OCI-LY7 (cell line): ENCODE measurements at regions not wholly inside any gene's neighbourhood (a gene's known extent, or its start where the extent isn't known, plus 50 kb on each side); places are given as distances from the start of the nearest gene placed in this dataset.

Experiments
- BruUV-seq: library from RNA; stranded (reverse); fragments of 400-500 nt; replicated peaks from 2 replicates; lab custom pipeline; 2021; lab: Mats Ljungman, UMichigan
- CTCF ChIA-PET: fragments of 300-600 bp; sonication (Branson Sonifier 250); formaldehyde crosslinking; loops from one replicate; lab custom pipeline; 2022; ENCODE audit warnings: antibody characterized with exemption; ENCODE audit not compliant: unreplicated experiment; lab: Charles Lee
- POLR2A ChIA-PET: fragments of 300-600 bp; sonication (Branson Sonifier 250); formaldehyde crosslinking; loops from one replicate; lab custom pipeline; 2022; ENCODE audit warnings: antibody characterized with exemption; lab: Charles Lee
- DNase-seq: peaks from one replicate; pipeline ENCODE4 v3.0.0-alpha.2; 2015; ENCODE audit warnings: low spot score
- H2AFZ ChIP-seq: fragments of 200-600 bp; sonication (generic), shearing (Covaris generic); 2 replicates; pipeline ENCODE4 v1.6.1; 2014; ENCODE audit warnings: mild to moderate bottlenecking, antibody characterized with exemption, low read length, moderate library complexity
- H3K27ac ChIP-seq: fragments of 200-600 bp; sonication (generic); 2 replicates; pipeline ENCODE4 v1.5.1; 2014; ENCODE audit warnings: mixed run types, low read depth, mild to moderate bottlenecking, moderate library complexity, low read length, inconsistent platforms; ENCODE audit not compliant: poor library complexity, severe bottlenecking
- H3K36me3 ChIP-seq: fragments of 200-600 bp; sonication (generic); 2 replicates; pipeline ENCODE4 v1.6.1; 2014; ENCODE audit warnings: mild to moderate bottlenecking, antibody characterized with exemption, low read length, moderate library complexity, mixed read lengths; ENCODE audit not compliant: insufficient read depth
- H3K4me1 ChIP-seq: fragments of 200-600 bp; sonication (generic); 2 replicates; pipeline ENCODE4 v1.5.1; 2014; ENCODE audit warnings: mild to moderate bottlenecking, low read length; ENCODE audit not compliant: insufficient read depth, poor library complexity, severe bottlenecking
- H3K4me2 ChIP-seq: fragments of 200-600 bp; sonication (generic); 2 replicates; pipeline ENCODE4 v1.6.1; 2014; ENCODE audit warnings: mild to moderate bottlenecking, low read length
- H3K4me3 ChIP-seq: fragments of 200-600 bp; sonication (generic); 2 replicates; pipeline ENCODE4 v1.5.1; 2014; ENCODE audit warnings: mild to moderate bottlenecking, low read depth, low read length; ENCODE audit not compliant: poor library complexity, severe bottlenecking
- H3K79me2 ChIP-seq: fragments of 200-600 bp; sonication (generic); 2 replicates; pipeline ENCODE4 v1.6.1; 2016; ENCODE audit warnings: low read depth, mild to moderate bottlenecking, low read length, moderate library complexity, mixed read lengths; ENCODE audit not compliant: insufficient read depth
- H3K9me2 ChIP-seq: fragments of 200-600 bp; sonication (generic); 2 replicates; pipeline ENCODE4 v1.6.1; 2016; ENCODE audit warnings: mild to moderate bottlenecking, low read length, mixed read lengths; ENCODE audit not compliant: insufficient read depth
- H3K9me3 ChIP-seq: fragments of 200-600 bp; sonication (generic); 2 replicates; pipeline ENCODE4 v1.6.1; 2014; ENCODE audit warnings: mild to moderate bottlenecking, mixed run types, low read length, mixed read lengths
- H4K20me1 ChIP-seq: fragments of 200-600 bp; sonication (generic); 2 replicates; pipeline ENCODE4 v1.6.1; 2014; ENCODE audit warnings: mild to moderate bottlenecking, antibody characterized with exemption, low read length, moderate library complexity, mixed read lengths; ENCODE audit not compliant: insufficient read depth
- EZH2phosphoT487 ChIP-seq: fragments of 200-600 bp; sonication (generic); IDR thresholded peaks from 2 replicates; pipeline ENCODE4 v1.6.1; 2018; ENCODE audit warnings: low read depth, borderline replicate concordance, mild to moderate bottlenecking, mixed run types, antibody characterized with exemption, low read length, moderate library complexity, mixed read lengths
- intact Hi-C: fragments of 100-400 bp; cut with micrococcal nuclease; formaldehyde crosslinking; loops from one replicate; pipeline ENCODE4 v1.10.0; 2022; ENCODE audit not compliant: unreplicated experiment
- TF ChIP-seq, protein P1 (sequence below): fragments of 200-600 bp; sonication (generic); conservative IDR thresholded peaks from 2 replicates; pipeline ENCODE4 v1.5.1; 2014; ENCODE audit warnings: mild to moderate bottlenecking, antibody characterized with exemption, low read length, moderate library complexity, mixed read lengths

DNA sequence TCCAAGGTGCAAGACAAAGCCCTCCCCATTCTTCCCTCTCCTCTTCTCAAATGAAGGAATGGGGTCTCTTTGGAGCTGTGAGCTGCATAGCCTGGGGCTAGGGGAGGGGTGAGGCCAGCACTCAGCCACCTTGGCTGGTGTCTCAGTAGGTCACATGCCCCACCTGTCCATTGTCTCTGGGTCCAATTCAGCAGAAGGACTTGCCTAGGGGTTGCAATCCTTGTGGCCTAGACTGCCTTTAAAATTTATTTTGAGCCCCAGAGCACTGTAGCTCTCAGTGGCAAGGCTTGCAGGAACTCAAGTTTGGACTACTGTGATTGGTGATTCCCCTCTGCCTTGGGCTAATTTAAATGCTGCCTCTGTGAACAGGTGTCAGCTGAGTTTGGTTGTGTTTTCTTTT lies 336.7 kb downstream of the DDX10 start:
- TF ChIP-seq EZH2phosphoT487, result no peak
- TF ChIP-seq, protein P1, sequence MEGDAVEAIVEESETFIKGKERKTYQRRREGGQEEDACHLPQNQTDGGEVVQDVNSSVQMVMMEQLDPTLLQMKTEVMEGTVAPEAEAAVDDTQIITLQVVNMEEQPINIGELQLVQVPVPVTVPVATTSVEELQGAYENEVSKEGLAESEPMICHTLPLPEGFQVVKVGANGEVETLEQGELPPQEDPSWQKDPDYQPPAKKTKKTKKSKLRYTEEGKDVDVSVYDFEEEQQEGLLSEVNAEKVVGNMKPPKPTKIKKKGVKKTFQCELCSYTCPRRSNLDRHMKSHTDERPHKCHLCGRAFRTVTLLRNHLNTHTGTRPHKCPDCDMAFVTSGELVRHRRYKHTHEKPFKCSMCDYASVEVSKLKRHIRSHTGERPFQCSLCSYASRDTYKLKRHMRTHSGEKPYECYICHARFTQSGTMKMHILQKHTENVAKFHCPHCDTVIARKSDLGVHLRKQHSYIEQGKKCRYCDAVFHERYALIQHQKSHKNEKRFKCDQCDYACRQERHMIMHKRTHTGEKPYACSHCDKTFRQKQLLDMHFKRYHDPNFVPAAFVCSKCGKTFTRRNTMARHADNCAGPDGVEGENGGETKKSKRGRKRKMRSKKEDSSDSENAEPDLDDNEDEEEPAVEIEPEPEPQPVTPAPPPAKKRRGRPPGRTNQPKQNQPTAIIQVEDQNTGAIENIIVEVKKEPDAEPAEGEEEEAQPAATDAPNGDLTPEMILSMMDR, result no peak
- DNase-seq, result no peak
- BruUV-seq, result no TSS peak
- Histone ChIP-seq H3K4me1 (no peaks in the 10 kb centered on the region), H3K4me2 (no peak overlapping the region), H3K9me3 (no peaks in the 10 kb centered on the region), H3K4me3 (no peak overlapping the region), H3K9me2 (no peaks in the 10 kb centered on the region), H3K36me3 (no peaks in the 10 kb centered on the region), H3K79me2 (no peaks in the 10 kb centered on the region), H3K27ac (no peak overlapping the region), H2AFZ (no peak overlapping the region), H4K20me1 (no peaks in the 10 kb centered on the region)
- POLR2A ChIA-PET, result interaction anchor here (1.3 kb wide), 1 partner anchor 23 kb away, joined by 3 read pairs; no protein-coding TSS in a partner anchor
- intact Hi-C loops, result no loop called here
- CTCF ChIA-PET, result no interaction called here

DNA sequence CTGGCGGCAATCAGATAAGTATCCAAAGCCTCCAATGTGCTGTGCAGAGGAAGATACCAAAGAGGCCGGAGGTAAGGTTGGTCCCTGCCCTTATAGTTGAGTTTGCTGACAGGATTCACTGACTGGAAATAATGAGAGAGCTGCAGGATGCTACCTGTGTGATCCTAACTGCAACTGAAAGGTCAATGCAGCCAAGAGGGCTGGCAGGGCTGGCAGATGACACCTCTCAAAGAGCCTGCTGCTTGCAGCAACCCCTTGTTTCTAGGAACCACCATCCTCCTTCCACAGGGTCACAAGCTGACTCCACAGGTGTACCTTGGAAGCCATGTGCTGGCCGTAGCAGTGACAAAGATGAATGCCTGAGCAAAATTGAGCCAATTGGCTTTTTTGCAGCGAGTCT lies 348.1 kb downstream of the DDX10 start:
- Histone ChIP-seq H2AFZ (no peak overlapping the region), H3K79me2 (no peaks in the 10 kb centered on the region), H3K4me2 (no peak overlapping the region), H4K20me1 (no peaks in the 10 kb centered on the region), H3K9me3 (no peaks in the 10 kb centered on the region), H3K4me1 (no peaks in the 10 kb centered on the region), H3K9me2 (no peaks in the 10 kb centered on the region), H3K36me3 (no peaks in the 10 kb centered on the region), H3K4me3 (no peak overlapping the region), H3K27ac (no peak overlapping the region)
- POLR2A ChIA-PET, result interaction anchor here (0.6 kb wide), 1 partner anchor 1403 kb away, joined by 3 read pairs; no protein-coding TSS in a partner anchor
- TF ChIP-seq, protein P1, result no peak
- no peak for TF ChIP-seq EZH2phosphoT487
- BruUV-seq, result no TSS peak
- CTCF ChIA-PET, result no interaction called here
- intact Hi-C loops, result no loop called here
- DNase-seq, result no peak

DNA sequence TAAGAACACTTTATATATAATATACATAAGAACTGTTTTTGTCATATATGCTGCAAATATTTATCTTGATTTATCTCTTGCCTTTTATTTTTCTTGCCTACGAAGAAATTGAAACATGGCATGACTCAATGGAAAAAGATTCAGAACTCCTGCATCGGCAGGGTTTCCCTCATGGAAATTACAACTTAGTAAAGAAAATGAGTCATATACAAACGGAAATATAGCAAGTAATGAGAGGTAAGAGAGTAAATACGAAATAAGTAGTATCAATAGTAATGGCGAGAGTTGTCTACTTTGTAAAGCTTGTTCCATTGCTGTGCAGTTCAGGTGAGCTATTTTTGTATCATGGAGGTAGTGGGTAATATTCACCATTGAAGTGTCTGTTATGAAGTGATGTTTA lies 350.4 kb downstream of the DDX10 start:
- H3K4me2 ChIP-seq, result no peak overlapping the region
- H3K27ac ChIP-seq, result no peak overlapping the region
- no peaks in the 10 kb centered on the region for H3K36me3 ChIP-seq
- POLR2A ChIA-PET, result interaction anchor here (1.0 kb wide), 1 partner anchor 30 kb away, joined by 3 read pairs; no protein-coding TSS in a partner anchor
- BruUV-seq, result no TSS peak
- H3K4me3 ChIP-seq, result no peak overlapping the region
- no peaks in the 10 kb centered on the region for H3K9me2 ChIP-seq
- H2AFZ ChIP-seq, result no peak overlapping the region
- no peaks in the 10 kb centered on the region for H4K20me1 ChIP-seq
- CTCF ChIA-PET, result no interaction called here
- no peak for TF ChIP-seq EZH2phosphoT487
- TF ChIP-seq, protein P1, result no peak
- H3K9me3 ChIP-seq, result no peaks in the 10 kb centered on the region
- H3K79me2 ChIP-seq, result no peaks in the 10 kb centered on the region
- intact Hi-C loops, result no loop called here
- DNase-seq, result no peak
- H3K4me1 ChIP-seq, result no peaks in the 10 kb centered on the region
